Upper lobe of left lung (tissue), 6 donors: ENCODE measurements at regions not wholly inside any gene's neighbourhood (a gene's known extent, or its start where the extent isn't known, plus 50 kb on each side); places are given as distances from the start of the nearest gene placed in this dataset.

ENCODE experiments used
- ATAC-seq, 2 donors: fragments of 200-7000 bp; cut with Tn5 transposase; one replicate each; pipeline ENCODE4 v1.9.1; 2022; ENCODE audit warnings: mild to moderate bottlenecking in 2 of 2, moderate library complexity in 2 of 2; ENCODE audit not compliant: low FRiP score in 2 of 2
- DNase-seq, 2 donors: peaks; one replicate each; pipeline ENCODE4 v3.0.0-alpha.2; 2019 to 2020
- H3K27ac ChIP-seq, 4 donors: fragments of 200-600 bp; sonication (generic); one replicate each; pipeline ENCODE4 v1.5.1; 2016 to 2019
- H3K27me3 ChIP-seq, 4 donors: fragments of 200-600 bp; sonication (generic); one replicate each; pipeline ENCODE4 v1.5.1; 2017 to 2019
- H3K36me3 ChIP-seq, 4 donors: fragments of 200-600 bp; sonication (generic); one replicate each; pipeline ENCODE4 v1.5.1; 2016 to 2019
- H3K4me1 ChIP-seq, 4 donors: fragments of 200-600 bp; sonication (generic); one replicate each; pipeline ENCODE4 v1.5.1; 2018 to 2019
- H3K4me3 ChIP-seq, 4 donors: fragments of 200-600 bp; sonication (generic); one replicate each; pipeline ENCODE4 v1.5.1; 2017 to 2019; ENCODE audit warnings: mild to moderate bottlenecking in 2 of 4, moderate library complexity in 1 of 4
- H3K9me3 ChIP-seq, 4 donors: fragments of 200-600 bp; sonication (generic); one replicate each; pipeline ENCODE4 v1.5.1; 2018 to 2019
- CTCF ChIP-seq, 6 experiments: fragments of 450-650 bp in 4 of 6; fragments of 200-600 bp in 2 of 6; sonication (generic) in 2 of 6; IDR thresholded peaks; one replicate each; pipeline ENCODE4 v1.5.1; 2016 to 2019; ENCODE audit warnings: antibody characterized with exemption in 6 of 6
- EP300 ChIP-seq, 4 donors: sonication (generic); formaldehyde crosslinking; IDR thresholded peaks; one replicate each; pipeline ENCODE4 v1.5.1; 2017; ENCODE audit warnings: antibody characterized with exemption in 4 of 4, control low read depth in 2 of 4
- POLR2A ChIP-seq, 4 donors: fragments of 450-650 bp; IDR thresholded peaks; one replicate each; pipeline ENCODE4 v1.5.1; 2016 to 2017; ENCODE audit warnings: antibody characterized with exemption in 4 of 4, mild to moderate bottlenecking in 2 of 4
- POLR2AphosphoS5 ChIP-seq, 2 donors: sonication (generic); formaldehyde crosslinking; IDR thresholded peaks; one replicate each; pipeline ENCODE4 v1.5.1; 2017; ENCODE audit warnings: antibody characterized with exemption in 2 of 2
- WGBS, 2 donors: methylation state at CpG; one replicate each; pipeline ENCODE4 v1.1.5; 2017 to 2018; 5-methylcytosine and 5-hydroxymethylcytosine counted together
- donor health status: DM: no; HTN: no; CAD: no; lungs with moderate emphysema.
- donor health status: DM: no; HTN: yes; CAD: no; lungs with severe emphysema.

DNA sequence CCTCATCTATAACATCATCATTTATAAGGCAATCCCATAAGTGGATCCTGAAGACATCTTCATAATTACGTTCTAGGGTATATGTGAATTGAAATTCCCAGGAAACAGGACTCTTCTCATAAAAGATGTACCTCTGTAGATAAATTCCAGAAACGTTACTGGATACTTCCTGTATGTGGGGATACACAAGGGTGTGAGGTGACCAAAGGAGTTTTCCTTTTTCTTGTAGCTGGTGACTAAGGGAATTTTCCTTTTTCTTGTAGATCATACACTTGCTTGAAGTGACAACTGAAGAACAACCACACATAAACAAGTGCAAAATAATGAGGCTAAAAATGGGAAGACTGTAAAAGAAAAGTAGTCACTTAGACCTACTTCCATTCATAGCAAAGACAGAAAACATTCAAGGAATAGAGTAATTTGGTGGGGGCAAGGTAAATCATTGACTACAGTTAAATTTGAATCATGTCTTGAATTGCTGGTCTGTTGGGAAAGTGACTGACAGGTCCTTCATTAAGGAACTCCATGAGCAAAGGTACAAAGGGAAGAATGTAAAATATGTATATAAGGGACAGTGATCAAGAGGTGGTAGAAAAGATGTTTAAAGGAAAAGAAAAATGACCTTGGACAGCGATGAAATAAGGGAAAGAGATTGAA, 53.2 kb upstream of the UBE2E3 start:
- WGBS, 2 donors: 54 to 57% methylated on average over 3 of the region's 3 CpGs
- no peak for ATAC-seq

DNA sequence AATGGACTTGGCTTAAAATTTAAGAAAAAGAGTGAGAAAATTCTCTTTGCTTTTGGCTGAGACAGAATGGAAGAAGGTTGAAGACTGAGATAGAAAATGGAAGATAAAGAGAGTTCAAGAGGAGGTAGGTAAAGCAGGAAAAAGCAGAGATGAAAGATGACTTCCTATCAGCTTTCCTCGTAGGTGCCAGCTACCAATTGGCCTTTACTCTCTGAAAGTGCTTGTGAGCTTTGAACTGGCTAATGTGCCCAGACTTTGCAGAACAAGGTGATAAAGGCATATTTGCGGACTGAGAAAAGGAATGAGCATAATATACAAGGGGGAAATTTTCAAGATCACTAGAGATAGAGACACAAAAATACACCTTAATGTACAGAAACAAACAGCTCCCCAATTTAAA, 54.7 kb upstream of the UBE2E3 start:
- no peak for TF ChIP-seq POLR2AphosphoS5 (IDR thresholded peaks at IDR 0.05)
- TF ChIP-seq EP300 (IDR thresholded peaks at IDR 0.05): no peak
- TF ChIP-seq POLR2A (IDR thresholded peaks at IDR 0.05): no peak
- TF ChIP-seq CTCF (IDR thresholded peaks at IDR 0.05): no peak
- ATAC-seq (no peak), DNase-seq (no peak)
- Histone ChIP-seq H3K36me3 (no peaks in the 10 kb centered on the region), H3K27me3 (no peaks in the 10 kb centered on the region), H3K27ac (no peak overlapping the region), H3K4me3 (no peak overlapping the region), H3K4me1 (no peaks in the 10 kb centered on the region), H3K9me3 (no peaks in the 10 kb centered on the region)
- WGBS, 2 donors: 64 to 86% methylated on average over 2 of the region's 2 CpGs

More for the DNA sequence above, 53.2 kb upstream of the UBE2E3 start:
- Histone ChIP-seq H3K27me3 (no peaks in the 10 kb centered on the region), H3K36me3 (no peaks in the 10 kb centered on the region), H3K4me3 (no peak overlapping the region), H3K9me3 (no peaks in the 10 kb centered on the region), H3K4me1 (no peaks in the 10 kb centered on the region), H3K27ac (no peak overlapping the region)
- no peak for DNase-seq
- TF ChIP-seq POLR2AphosphoS5 (IDR thresholded peaks at IDR 0.05) (no peak), POLR2A (IDR thresholded peaks at IDR 0.05) (no peak)

GRCh38 chr2:180924063-180924462, 56.3 kb upstream of the UBE2E3 start:
- ATAC-seq: no peak
- 73 to 77% methylated on average over 2 of the region's 2 CpGs for WGBS, 2 donors
- Histone ChIP-seq H3K27me3 (no peaks in the 10 kb centered on the region), H3K36me3 (no peaks in the 10 kb centered on the region), H3K9me3 (no peaks in the 10 kb centered on the region), H3K4me1 (no peaks in the 10 kb centered on the region), H3K4me3 (no peak overlapping the region), H3K27ac (no peak overlapping the region)
- no peak for DNase-seq
- TF ChIP-seq CTCF (IDR thresholded peaks at IDR 0.05) (no peak), EP300 (IDR thresholded peaks at IDR 0.05) (no peak), POLR2A (IDR thresholded peaks at IDR 0.05) (no peak), POLR2AphosphoS5 (IDR thresholded peaks at IDR 0.05) (no peak)

DNA sequence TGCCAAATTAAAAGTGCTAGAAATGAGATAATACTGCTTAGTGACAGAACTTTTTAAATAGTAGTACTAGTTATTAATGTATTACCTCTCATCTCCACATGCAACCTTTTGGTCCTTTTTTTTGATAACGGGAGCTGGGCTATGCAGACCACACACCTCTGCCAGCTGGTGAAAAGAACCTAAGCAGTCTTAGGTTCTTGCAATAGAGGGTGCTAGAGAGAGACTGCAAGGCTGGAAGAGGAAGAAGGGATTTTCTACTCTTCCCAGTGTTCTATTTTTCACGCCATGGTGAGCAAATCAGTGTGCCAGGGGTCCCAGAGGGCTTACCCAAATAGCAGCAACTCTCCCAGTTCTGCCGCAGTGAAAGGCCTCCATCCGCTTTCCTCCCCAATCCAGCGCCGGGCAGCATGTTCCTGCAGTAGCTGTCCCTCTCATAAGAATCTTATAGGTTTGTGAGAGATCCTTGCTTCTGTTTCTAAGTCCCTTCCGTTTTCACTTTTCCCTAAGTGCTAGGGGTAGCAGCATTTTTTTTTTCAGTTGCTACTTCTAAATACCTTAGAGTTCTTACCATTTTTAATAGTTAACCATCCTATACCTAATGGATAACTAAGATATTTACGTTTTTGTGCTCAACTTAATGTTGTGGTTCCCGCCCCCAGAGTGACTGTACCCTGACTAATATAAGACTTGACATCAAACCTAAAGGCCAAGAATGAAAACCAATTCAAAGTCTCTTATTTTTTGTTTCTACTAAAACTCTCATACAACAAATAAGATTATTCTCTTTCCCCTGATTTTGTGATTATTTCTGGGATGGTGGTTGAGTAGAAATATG, 69.4 kb upstream of the UBE2E3 start:
- Histone ChIP-seq H3K4me3 (no peak overlapping the region), H3K36me3 (no peaks in the 10 kb centered on the region), H3K9me3 (no peaks in the 10 kb centered on the region), H3K27me3 (no peaks in the 10 kb centered on the region), H3K4me1 (no peaks in the 10 kb centered on the region), H3K27ac (no peak overlapping the region)
- WGBS, 2 donors: 77 to 83% methylated on average over 9 of the region's 9 CpGs
- TF ChIP-seq CTCF (IDR thresholded peaks at IDR 0.05): no peak
- no peak for TF ChIP-seq POLR2A (IDR thresholded peaks at IDR 0.05)
- TF ChIP-seq POLR2AphosphoS5 (IDR thresholded peaks at IDR 0.05): no peak
- no peak for TF ChIP-seq EP300 (IDR thresholded peaks at IDR 0.05)
- DNase-seq (no peak), ATAC-seq (no peak)

- WGBS, 2 donors: 56 to 70% methylated on average over 1 of the region's 1 CpG
- TF ChIP-seq POLR2AphosphoS5 (IDR thresholded peaks at IDR 0.05) (no peak), POLR2A (IDR thresholded peaks at IDR 0.05) (no peak), EP300 (IDR thresholded peaks at IDR 0.05) (no peak), CTCF (IDR thresholded peaks at IDR 0.05) (no peak)
- ATAC-seq: no peak
Observed at GRCh38 chr2:180907731-180908130, 72.7 kb upstream of the UBE2E3 start.

More at GRCh38 chr2:180907731-180908130, 72.7 kb upstream of the UBE2E3 start:
- Histone ChIP-seq H3K27me3 (no peaks in the 10 kb centered on the region), H3K4me1 (no peaks in the 10 kb centered on the region), H3K36me3 (no peaks in the 10 kb centered on the region), H3K9me3 (no peaks in the 10 kb centered on the region), H3K4me3 (no peak overlapping the region), H3K27ac (no peak overlapping the region)
- DNase-seq: no peak
